Transverse colon (tissue), 4 donors: ENCODE measurements at regions not wholly inside any gene's neighbourhood (a gene's known extent, or its start where the extent isn't known, plus 50 kb on each side); places are given as distances from the start of the nearest gene placed in this dataset.
"Not testable (repeated sequence)": the region's sequence is repeated elsewhere in the genome, so short reads cannot be mapped to it uniquely, and the experiment has no call there.

Experiments used
- DNase-seq: peaks from one replicate; pipeline ENCODE4 v3.0.0-alpha.2; 2019
- H3K27ac ChIP-seq, 4 donors: fragments of 200-600 bp; sonication (generic); 2 replicates each; pipeline ENCODE4 v1.5.1; 2016 to 2018; ENCODE audit warnings: inconsistent platforms in 4 of 4
- H3K27me3 ChIP-seq: fragments of 200-600 bp; sonication (generic); 2 replicates; pipeline ENCODE4 v1.5.1; 2017; ENCODE audit warnings: inconsistent platforms
- H3K36me3 ChIP-seq, 4 donors: fragments of 200-600 bp; sonication (generic); 2 replicates each; pipeline ENCODE4 v1.5.1; 2017 to 2019; ENCODE audit warnings: inconsistent platforms in 4 of 4
- H3K4me1 ChIP-seq, 4 donors: fragments of 200-600 bp; sonication (generic); 2 replicates each; pipeline ENCODE4 v1.5.1; 2017 to 2020; ENCODE audit warnings: inconsistent platforms in 4 of 4
- H3K4me3 ChIP-seq, 4 donors: fragments of 200-600 bp; sonication (generic); 1 replicate in 1 of 4; 2 replicates in 3 of 4; pipeline versions ENCODE4 v1.5.1 to v1.6.1; 2017 to 2019; ENCODE audit warnings: inconsistent platforms in 4 of 4
- H3K9me3 ChIP-seq, 2 donors: fragments of 200-600 bp; sonication (generic); 2 replicates each; pipeline ENCODE4 v1.5.1; 2017 to 2019; ENCODE audit warnings: inconsistent platforms in 2 of 2
- EP300 ChIP-seq: sonication (generic); formaldehyde crosslinking; IDR thresholded peaks from one replicate; pipeline ENCODE4 v1.6.1; 2017; ENCODE audit warnings: antibody characterized with exemption, low read depth
- POLR2A ChIP-seq: fragments of 450-650 bp; IDR thresholded peaks from one replicate; pipeline ENCODE4 v1.6.1; 2016; ENCODE audit warnings: antibody characterized with exemption, mild to moderate bottlenecking, moderate library complexity
- POLR2AphosphoS5 ChIP-seq, 3 donors: sonication (generic); formaldehyde crosslinking; IDR thresholded peaks; one replicate each; pipeline ENCODE4 v1.6.1; 2016; ENCODE audit warnings: antibody characterized with exemption in 3 of 3
- WGBS, 2 donors: methylation state at CpG; one replicate each; pipeline ENCODE4 v1.1.5; 2018; ENCODE audit warnings: low coverage in 1 of 2; 5-methylcytosine and 5-hydroxymethylcytosine counted together
- in situ Hi-C, 4 donors: fragments of 200-750 bp; cut with MboI; loops; one replicate each; pipeline versions ENCODE4 v1.15.0 to v1.15.1; 2017; ENCODE audit warnings: low sequenced_read_pairs in 3 of 4, low pct_ligation_motif_present in 1 of 4, low pct_unique_long_range_greater_than_20kb in 1 of 4
- intact Hi-C: fragments of 100-400 bp; cut with DNase I; formaldehyde crosslinking; loops from one replicate; pipeline ENCODE4 v1.15.1; 2023; ENCODE audit warnings: low total_unique reads
- TF ChIP-seq, protein P1 (sequence below), 5 experiments: fragments of 200-600 bp in 3 of 5; fragments of 450-650 bp in 2 of 5; sonication (generic) in 3 of 5; IDR thresholded peaks; 1 replicate in 2 of 5; 2 replicates in 3 of 5; pipeline ENCODE4 v1.5.1; 2016 to 2017; ENCODE audit warnings: antibody characterized with exemption in 5 of 5, inconsistent platforms in 3 of 5, mild to moderate bottlenecking in 2 of 5, moderate library complexity in 1 of 5

DNA sequence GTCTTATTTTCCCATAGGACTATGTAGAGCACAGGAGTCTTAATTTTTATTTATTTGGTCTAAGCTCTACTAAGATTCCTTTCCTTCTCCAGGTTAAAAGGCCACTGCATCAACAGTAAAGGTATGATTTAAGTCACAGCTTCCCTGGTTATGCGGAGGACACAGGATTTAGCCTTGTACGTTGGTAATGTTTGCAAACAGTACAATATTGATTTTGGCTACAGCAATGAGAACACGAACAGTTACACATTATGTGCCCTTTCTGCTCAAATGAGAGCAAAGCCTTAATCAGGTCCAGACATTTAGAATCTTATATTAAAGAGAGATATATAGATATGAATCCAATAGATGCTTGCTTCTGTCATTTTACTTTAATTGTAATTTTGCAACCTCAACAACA lies 264.0 kb downstream of the NUF2 start:
- H3K9me3 ChIP-seq: no peaks in the 10 kb centered on the region
- no peaks in the 10 kb centered on the region for H3K27me3 ChIP-seq
- in situ Hi-C loops: no loop called here
- TF ChIP-seq POLR2AphosphoS5 (IDR thresholded peaks at IDR 0.05): no peak
- no peak for TF ChIP-seq EP300
- TF ChIP-seq, protein P1, sequence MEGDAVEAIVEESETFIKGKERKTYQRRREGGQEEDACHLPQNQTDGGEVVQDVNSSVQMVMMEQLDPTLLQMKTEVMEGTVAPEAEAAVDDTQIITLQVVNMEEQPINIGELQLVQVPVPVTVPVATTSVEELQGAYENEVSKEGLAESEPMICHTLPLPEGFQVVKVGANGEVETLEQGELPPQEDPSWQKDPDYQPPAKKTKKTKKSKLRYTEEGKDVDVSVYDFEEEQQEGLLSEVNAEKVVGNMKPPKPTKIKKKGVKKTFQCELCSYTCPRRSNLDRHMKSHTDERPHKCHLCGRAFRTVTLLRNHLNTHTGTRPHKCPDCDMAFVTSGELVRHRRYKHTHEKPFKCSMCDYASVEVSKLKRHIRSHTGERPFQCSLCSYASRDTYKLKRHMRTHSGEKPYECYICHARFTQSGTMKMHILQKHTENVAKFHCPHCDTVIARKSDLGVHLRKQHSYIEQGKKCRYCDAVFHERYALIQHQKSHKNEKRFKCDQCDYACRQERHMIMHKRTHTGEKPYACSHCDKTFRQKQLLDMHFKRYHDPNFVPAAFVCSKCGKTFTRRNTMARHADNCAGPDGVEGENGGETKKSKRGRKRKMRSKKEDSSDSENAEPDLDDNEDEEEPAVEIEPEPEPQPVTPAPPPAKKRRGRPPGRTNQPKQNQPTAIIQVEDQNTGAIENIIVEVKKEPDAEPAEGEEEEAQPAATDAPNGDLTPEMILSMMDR (IDR thresholded peaks at IDR 0.05): no peak
- no peak for TF ChIP-seq POLR2A
- H3K36me3 ChIP-seq: no peaks in the 10 kb centered on the region
- 43 to 50% methylated on average over 1 to 3 of the region's 3 CpGs for WGBS, 2 donors
- H3K4me1 ChIP-seq: peaks cover 0 to 3% (median 0%) of the 10 kb centered on the region in 4 donors
- no peak for DNase-seq
- no peak overlapping the region for H3K4me3 ChIP-seq
- no peak overlapping the region for H3K27ac ChIP-seq
- intact Hi-C loops: no loop called here

DNA sequence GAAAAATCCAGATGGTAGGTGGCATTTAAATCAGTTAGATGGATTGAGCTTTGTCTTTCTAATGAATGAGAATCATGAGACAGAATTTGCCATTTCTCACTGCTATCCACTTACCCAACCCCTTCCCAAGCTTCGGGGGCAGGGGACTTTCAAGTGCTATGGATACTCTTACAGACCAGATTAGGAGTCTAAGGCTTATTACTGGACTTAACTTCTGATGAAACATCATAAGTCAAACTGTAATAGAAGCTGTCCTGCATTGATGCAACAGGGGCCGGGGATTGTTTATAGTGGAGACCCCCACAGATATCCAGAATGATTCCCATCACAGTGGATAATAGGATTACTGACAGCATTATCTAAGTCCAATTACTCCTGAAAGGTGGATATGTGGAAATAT lies 267.0 kb downstream of the NUF2 start:
- WGBS, 2 donors: 91 to 100% methylated on average over 1 to 2 of the region's 2 CpGs
- TF ChIP-seq EP300: no peak
- TF ChIP-seq POLR2A: no peak
- TF ChIP-seq POLR2AphosphoS5 (IDR thresholded peaks at IDR 0.05): no peak
- TF ChIP-seq, protein P1 (IDR thresholded peaks at IDR 0.05): no peak
- intact Hi-C loops: no loop called here

DNA sequence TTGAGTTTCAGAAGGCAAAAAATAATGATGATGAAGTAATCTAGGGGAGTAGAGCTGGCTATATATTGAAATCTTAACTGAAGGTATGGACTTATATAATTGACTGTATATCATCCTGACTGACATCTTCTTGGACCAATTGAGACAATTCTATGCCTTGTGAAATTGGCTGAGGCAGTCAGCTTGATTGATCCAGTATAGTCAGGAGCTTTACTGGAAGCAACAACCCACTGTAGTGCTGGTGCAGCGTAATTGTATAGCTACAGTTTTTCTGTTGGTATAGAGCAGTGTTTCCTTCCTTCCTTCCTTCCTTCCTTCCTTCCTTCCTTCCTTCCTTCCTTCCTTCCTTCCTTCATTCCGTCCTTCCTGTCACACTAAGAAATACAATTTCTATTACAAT lies 268.0 kb downstream of the NUF2 start:
- no peak for DNase-seq
- no peaks in the 10 kb centered on the region for H3K27me3 ChIP-seq
- H3K36me3 ChIP-seq: no peaks in the 10 kb centered on the region
- no peaks in the 10 kb centered on the region for H3K9me3 ChIP-seq
- WGBS, 2 donors: 87% methylated on average over 2 of the region's 2 CpGs; no CpG with 5 or more reads in 1 of the 2 donors
- no peak overlapping the region for H3K27ac ChIP-seq
- intact Hi-C loops (no loop called here), in situ Hi-C loops (no loop called here)
- TF ChIP-seq EP300: no peak
- TF ChIP-seq POLR2AphosphoS5 (IDR thresholded peaks at IDR 0.05): no peak
- no peaks in the 10 kb centered on the region for H3K4me1 ChIP-seq
- H3K4me3 ChIP-seq: no peak overlapping the region

More for the DNA sequence above, 267.0 kb downstream of the NUF2 start:
- no peaks in the 10 kb centered on the region for H3K9me3 ChIP-seq
- H3K27me3 ChIP-seq: no peaks in the 10 kb centered on the region
- no peak overlapping the region for H3K27ac ChIP-seq
- DNase-seq: no peak
- no peak overlapping the region for H3K4me3 ChIP-seq
- H3K36me3 ChIP-seq: no peaks in the 10 kb centered on the region
- no peaks in the 10 kb centered on the region for H3K4me1 ChIP-seq
- in situ Hi-C loops: no loop called here

DNA sequence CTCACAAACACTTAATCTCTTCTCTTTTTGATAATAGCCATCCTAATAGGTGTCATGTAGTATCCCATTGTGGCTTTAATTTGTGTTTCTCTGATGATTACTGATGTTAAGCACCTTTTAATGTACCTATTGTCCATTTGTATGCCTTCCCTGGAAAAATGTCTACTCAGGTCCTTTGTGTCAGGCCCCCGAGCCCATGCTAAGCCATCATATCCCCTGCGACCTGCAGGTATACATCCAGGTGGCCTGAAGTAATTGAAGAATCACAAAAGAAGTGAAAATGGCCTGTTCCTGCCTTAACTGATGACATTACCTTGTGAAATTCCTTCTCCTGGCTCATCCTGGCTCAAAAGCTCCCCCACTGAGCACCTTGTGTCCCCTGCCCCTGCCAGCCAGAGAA lies 269.4 kb downstream of the NUF2 start:
- in situ Hi-C loops, H3K27ac ChIP-seq, DNase-seq, H3K27me3 ChIP-seq, H3K4me1 ChIP-seq, H3K36me3 ChIP-seq, H3K9me3 ChIP-seq, H3K4me3 ChIP-seq, intact Hi-C loops: not testable (repeated sequence)
- WGBS, 2 donors: 54 to 62% methylated on average over 2 of the region's 2 CpGs

DNA sequence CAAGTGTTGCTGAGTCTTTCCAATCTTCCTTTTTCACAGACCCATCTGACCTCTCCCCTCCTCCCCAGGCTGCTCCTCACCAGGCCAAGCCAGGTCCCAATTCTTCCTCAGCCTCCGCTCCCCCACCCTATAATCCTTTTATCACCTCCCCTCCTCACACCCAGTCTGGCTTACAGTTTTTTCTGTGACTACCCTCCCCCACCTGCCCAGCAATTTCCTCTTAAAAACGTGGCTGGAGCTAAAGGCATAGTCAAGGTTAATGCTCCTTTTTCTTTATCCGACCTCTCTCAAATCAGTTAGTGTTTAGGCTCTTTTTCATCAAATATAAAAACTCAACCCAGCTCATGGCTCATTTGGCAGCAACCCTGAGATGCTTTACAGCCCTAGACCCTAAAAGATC lies 270.9 kb downstream of the NUF2 start:
- DNase-seq, H3K27ac ChIP-seq, H3K4me3 ChIP-seq, in situ Hi-C loops, H3K9me3 ChIP-seq, H3K4me1 ChIP-seq, H3K36me3 ChIP-seq, intact Hi-C loops, H3K27me3 ChIP-seq: not testable (repeated sequence)
- 54 to 67% methylated on average over 3 of the region's 3 CpGs for WGBS, 2 donors

DNA sequence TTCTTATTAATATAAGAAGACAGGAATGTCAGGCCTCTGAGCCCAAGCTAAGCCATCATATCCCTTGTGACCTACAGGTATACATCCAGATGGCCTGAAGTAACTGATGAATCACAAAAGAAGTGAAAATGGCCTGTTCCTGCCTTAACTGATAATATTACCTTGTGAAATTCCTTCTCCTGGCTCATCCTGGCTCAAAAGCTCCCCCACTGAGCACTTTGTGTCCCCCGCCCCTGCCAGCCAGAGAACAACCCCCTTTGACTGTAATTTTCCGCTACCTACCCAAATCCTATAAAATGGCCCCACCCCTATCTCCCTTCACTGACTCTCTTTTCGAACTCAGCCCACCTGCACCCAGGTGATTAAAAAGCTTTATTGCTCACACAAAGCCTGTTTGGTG lies 274.4 kb downstream of the NUF2 start:
- H3K27me3 ChIP-seq, DNase-seq, H3K9me3 ChIP-seq, intact Hi-C loops, H3K27ac ChIP-seq, H3K4me3 ChIP-seq, H3K4me1 ChIP-seq, H3K36me3 ChIP-seq, in situ Hi-C loops: not testable (repeated sequence)
- 83% methylated on average over 3 of the region's 3 CpGs; no CpG with 5 or more reads in 1 of the 2 donors for WGBS, 2 donors
